MM.1S (cell line): ENCODE measurements at regions not wholly inside any gene's neighbourhood (a gene's known extent, or its start where the extent isn't known, plus 50 kb on each side); places are given as distances from the start of the nearest gene placed in this dataset.

Experiments
- DNase-seq: peaks from one replicate; pipeline ENCODE4 v3.0.0-alpha.2; 2015
- H2AFZ ChIP-seq: fragments of 300-600 bp; sonication (generic); 2 replicates; pipeline ENCODE4 v1.6.0; 2016; ENCODE audit warnings: antibody characterized with exemption, low read length
- H3F3A ChIP-seq: fragments of 300-600 bp; sonication (generic); 2 replicates; pipeline ENCODE4 v1.6.1; 2016; ENCODE audit warnings: mild to moderate bottlenecking, antibody characterized with exemption, low read length, moderate library complexity, mixed read lengths; ENCODE audit not compliant: insufficient read depth
- H3K27ac ChIP-seq: fragments of 300-600 bp; sonication (generic); 2 replicates; pipeline ENCODE4 v1.5.1; 2016; ENCODE audit warnings: mild to moderate bottlenecking, low read length
- H3K27me3 ChIP-seq: fragments of 300-600 bp; sonication (generic); replicated peaks from 2 replicates; pipeline ENCODE4 v1.6.0; 2016; ENCODE audit warnings: low read length; ENCODE audit not compliant: insufficient read depth
- H3K36me3 ChIP-seq: fragments of 300-600 bp; sonication (generic); replicated peaks from 2 replicates; pipeline ENCODE4 v1.6.1; 2016; ENCODE audit warnings: mild to moderate bottlenecking, low read length, mixed read lengths; ENCODE audit not compliant: insufficient read depth
- H3K4me1 ChIP-seq: fragments of 300-600 bp; sonication (generic); 2 replicates; pipeline ENCODE4 v1.6.1; 2016; ENCODE audit warnings: low read length, mixed read lengths
- H3K4me2 ChIP-seq: fragments of 300-600 bp; sonication (generic); 2 replicates; pipeline ENCODE4 v1.6.0; 2016; ENCODE audit warnings: low read depth, low read length
- H3K4me3 ChIP-seq: fragments of 300-600 bp; sonication (generic); 2 replicates; pipeline ENCODE4 v1.5.1; 2016; ENCODE audit warnings: low read length, mixed read lengths
- H3K79me2 ChIP-seq: fragments of 300-600 bp; sonication (generic); 2 replicates; pipeline ENCODE4 v1.6.1; 2016; ENCODE audit warnings: mixed run types, low read length, mixed read lengths
- H3K9ac ChIP-seq: fragments of 300-600 bp; sonication (generic); 2 replicates; pipeline ENCODE4 v1.6.1; 2016; ENCODE audit warnings: low read length, mixed read lengths
- H3K9me2 ChIP-seq: fragments of 300-600 bp; sonication (generic); replicated peaks from 2 replicates; pipeline ENCODE4 v1.6.1; 2016; ENCODE audit warnings: mild to moderate bottlenecking, low read length, mixed read lengths; ENCODE audit not compliant: insufficient read depth
- H3K9me3 ChIP-seq: fragments of 300-600 bp; sonication (generic); replicated peaks from 2 replicates; pipeline ENCODE4 v1.6.1; 2016; ENCODE audit warnings: mild to moderate bottlenecking, low read length, mixed read lengths; ENCODE audit not compliant: insufficient read depth
- H4K20me1 ChIP-seq: fragments of 300-600 bp; sonication (generic); 2 replicates; pipeline ENCODE4 v1.6.1; 2016; ENCODE audit warnings: mild to moderate bottlenecking, low read length, moderate library complexity, mixed read lengths; ENCODE audit not compliant: insufficient read depth
- CTCF ChIP-seq: fragments of 300-600 bp; sonication (generic); IDR thresholded peaks from 2 replicates; pipeline ENCODE4 v1.5.1; 2016; ENCODE audit warnings: antibody characterized with exemption, low read length, mixed read lengths
- EZH2 ChIP-seq: fragments of 300-600 bp; sonication (generic); optimal IDR thresholded peaks from 2 replicates; pipeline ENCODE3; 2017; ENCODE audit warnings: low read depth, mild to moderate bottlenecking, antibody characterized with exemption, low read length, mixed read lengths
- EZH2phosphoT487 ChIP-seq: fragments of 300-600 bp; sonication (generic); IDR thresholded peaks from 2 replicates; pipeline ENCODE4 v1.6.1; 2018; ENCODE audit warnings: antibody characterized with exemption, low read length

DNA sequence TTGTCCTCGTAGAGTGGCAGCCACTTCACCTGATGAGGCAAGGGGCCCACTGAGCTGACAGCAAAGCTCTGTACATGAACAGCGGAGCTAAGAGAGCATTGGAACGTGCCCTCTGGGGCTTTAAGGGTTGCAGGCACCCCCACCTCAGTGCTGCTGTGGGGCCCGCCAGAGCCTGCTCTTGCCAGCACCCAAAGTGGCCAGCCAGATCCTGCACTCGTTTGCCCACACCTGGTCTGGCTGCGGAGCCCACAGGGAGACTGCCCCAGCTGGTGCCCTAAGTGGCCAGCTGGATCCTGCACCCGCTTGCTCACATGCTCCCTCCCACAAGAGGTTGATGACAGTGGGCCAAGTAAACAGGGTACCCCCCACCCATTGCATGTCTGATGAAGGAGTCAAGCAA is 783.4 kb upstream of the MIR17HG start:
- Histone ChIP-seq H3K79me2 (no peaks in the 10 kb centered on the region), H3K36me3 (no peaks in the 10 kb centered on the region), H3K9me2 (no peaks in the 10 kb centered on the region), H3K4me3 (no peak overlapping the region), H2AFZ (no peak overlapping the region), H3K9me3 (no peaks in the 10 kb centered on the region), H3K27me3 (no peaks in the 10 kb centered on the region), H3K4me1 (0 out of 2 replicates have a peak, but pooled peaks cover 3% of the 10 kb centered on the region), H3K9ac (no peak overlapping the region), H4K20me1 (no peaks in the 10 kb centered on the region), H3F3A (no peaks in the 10 kb centered on the region), H3K4me2 (no peak overlapping the region), H3K27ac (no peak overlapping the region)
- TF ChIP-seq EZH2 = no peak
- TF ChIP-seq CTCF = no peak
- no peak for DNase-seq

GRCh38 chr13:90564566-90564965 is 782.9 kb upstream of the MIR17HG start:
- Histone ChIP-seq H3K79me2 (no peaks in the 10 kb centered on the region), H3K27me3 (no peaks in the 10 kb centered on the region), H3K9me2 (no peaks in the 10 kb centered on the region), H2AFZ (no peak overlapping the region), H3K4me2 (no peak overlapping the region), H3K9me3 (no peaks in the 10 kb centered on the region), H3K27ac (no peak overlapping the region), H3K4me3 (no peak overlapping the region), H4K20me1 (no peaks in the 10 kb centered on the region), H3K9ac (no peak overlapping the region), H3F3A (no peaks in the 10 kb centered on the region), H3K36me3 (no peaks in the 10 kb centered on the region), H3K4me1 (0 out of 2 replicates have a peak, but pooled peaks cover 3% of the 10 kb centered on the region)
- DNase-seq = no peak
- TF ChIP-seq EZH2 (no peak), CTCF (no peak), EZH2phosphoT487 (no peak)

DNA sequence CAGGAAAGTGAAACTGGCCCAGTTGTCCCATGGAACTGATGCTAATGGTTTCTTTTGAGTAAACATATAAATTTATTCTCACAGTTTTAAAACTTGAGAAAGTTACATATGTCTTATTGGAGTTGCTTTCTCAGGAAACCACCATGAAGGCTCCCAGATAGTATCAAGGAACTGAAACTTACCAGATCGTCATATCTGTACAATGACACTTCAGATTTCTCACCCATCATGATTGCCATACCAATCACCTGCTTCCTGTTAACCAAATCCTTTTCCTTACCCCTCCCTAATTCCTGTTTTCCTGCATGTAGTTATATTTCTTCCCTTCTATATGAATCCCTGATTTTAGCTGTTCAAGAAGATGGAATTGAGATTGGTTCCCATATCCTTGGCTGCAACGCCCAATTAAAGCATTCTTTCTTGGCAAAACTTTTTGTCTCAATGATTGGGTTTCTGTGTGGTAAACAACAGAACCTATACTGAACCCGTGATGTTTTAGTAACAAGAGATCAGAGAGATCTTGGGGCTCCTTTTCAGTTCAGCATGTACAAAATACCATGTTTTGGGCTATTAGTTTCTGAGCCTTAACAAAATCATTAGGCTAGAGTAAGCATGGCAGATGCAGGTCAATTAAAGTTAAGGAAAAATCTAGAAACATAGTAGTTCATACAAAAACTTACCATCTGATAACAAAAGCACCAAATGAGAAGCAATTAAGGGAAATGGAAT is 781.3 kb upstream of the MIR17HG start:
- no peaks in the 10 kb centered on the region for H3K9me2 ChIP-seq
- TF ChIP-seq CTCF (no peak), EZH2 (no peak), EZH2phosphoT487 (no peak)
- H3K4me2 ChIP-seq = no peak overlapping the region

More for the DNA sequence above, 781.3 kb upstream of the MIR17HG start:
- Histone ChIP-seq H2AFZ (no peak overlapping the region), H4K20me1 (no peaks in the 10 kb centered on the region), H3K9me3 (no peaks in the 10 kb centered on the region), H3K4me3 (no peak overlapping the region), H3K4me1 (0 out of 2 replicates have a peak, but pooled peaks cover 3% of the 10 kb centered on the region), H3K9ac (no peak overlapping the region), H3K27me3 (no peaks in the 10 kb centered on the region), H3F3A (no peaks in the 10 kb centered on the region), H3K36me3 (no peaks in the 10 kb centered on the region), H3K79me2 (no peaks in the 10 kb centered on the region), H3K27ac (peak overlapping the region; percentile 6; the same call in 1 of the 2 replicates)
- DNase-seq = peak; percentile 30
